CD4-positive, alpha-beta T cell treated with Interleukin-10 for 1 hour (primary cell): ENCODE measurements at regions not wholly inside any gene's neighbourhood (a gene's known extent, or its start where the extent isn't known, plus 50 kb on each side); places are given as distances from the start of the nearest gene placed in this dataset.
"Not testable (repeated sequence)": the region's sequence is repeated elsewhere in the genome, so short reads cannot be mapped to it uniquely, and the experiment has no call there.

Source experiments
- DNase-seq: peaks from one replicate; pipeline ENCODE4 v3.0.0-alpha.2; 2020

DNA sequence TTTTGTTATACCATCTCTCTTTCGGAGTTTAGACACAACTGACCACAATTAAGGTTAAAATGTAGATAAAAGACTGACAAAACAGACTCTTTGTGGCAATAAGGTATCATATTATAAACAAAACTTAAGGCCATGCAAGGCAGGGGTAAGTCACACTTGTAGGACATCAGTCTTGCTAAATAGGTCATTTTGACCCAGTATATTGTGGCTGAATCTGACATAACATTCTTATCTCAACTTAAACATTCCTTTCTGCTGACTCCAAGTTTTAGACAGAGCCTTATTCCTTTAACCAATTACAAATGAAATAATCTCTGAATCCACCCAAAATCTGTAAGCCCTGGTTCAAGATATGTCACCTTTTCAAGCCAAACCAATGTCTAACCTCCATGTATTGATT is 733.4 kb upstream of the B3GALT2 start:
- no peak for DNase-seq

DNA sequence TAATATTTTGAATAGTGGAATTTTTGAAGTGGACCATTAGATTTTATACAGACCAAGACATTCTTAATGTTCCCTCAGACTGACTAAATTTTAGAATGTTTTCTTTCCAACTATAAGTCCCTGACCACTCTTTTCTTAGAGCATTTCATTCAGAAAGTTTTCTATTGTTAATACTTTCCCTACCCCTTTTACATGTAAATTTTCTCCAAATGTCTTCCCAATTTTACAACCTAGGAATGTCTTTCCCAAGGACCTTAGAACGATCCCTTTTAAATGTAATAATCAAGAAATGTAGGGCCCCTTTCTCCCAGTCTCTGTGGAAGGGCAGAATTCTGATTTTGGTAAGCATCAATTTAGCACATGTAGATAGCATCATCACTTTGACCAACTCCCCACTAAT is 730.0 kb upstream of the B3GALT2 start:
- no peak for DNase-seq

DNA sequence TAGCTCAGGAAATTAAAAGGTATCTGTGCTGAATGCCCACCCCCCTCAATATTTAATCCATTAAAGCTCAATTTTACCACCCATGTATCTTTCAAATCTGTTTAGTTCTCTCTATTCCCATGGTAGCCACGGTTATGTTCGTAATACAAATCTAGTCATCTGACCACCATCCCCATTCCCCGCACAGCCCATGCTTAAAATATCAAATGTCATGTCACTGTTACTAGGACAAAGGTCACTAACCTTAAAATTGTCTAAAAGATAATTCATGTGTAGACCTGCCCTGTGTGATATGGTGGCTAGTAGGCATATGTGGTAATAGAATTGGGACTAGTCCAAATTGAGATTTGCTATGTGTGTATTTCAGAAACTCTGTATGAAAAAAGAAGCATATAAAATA is 728.5 kb upstream of the B3GALT2 start:
- no peak for DNase-seq

DNA sequence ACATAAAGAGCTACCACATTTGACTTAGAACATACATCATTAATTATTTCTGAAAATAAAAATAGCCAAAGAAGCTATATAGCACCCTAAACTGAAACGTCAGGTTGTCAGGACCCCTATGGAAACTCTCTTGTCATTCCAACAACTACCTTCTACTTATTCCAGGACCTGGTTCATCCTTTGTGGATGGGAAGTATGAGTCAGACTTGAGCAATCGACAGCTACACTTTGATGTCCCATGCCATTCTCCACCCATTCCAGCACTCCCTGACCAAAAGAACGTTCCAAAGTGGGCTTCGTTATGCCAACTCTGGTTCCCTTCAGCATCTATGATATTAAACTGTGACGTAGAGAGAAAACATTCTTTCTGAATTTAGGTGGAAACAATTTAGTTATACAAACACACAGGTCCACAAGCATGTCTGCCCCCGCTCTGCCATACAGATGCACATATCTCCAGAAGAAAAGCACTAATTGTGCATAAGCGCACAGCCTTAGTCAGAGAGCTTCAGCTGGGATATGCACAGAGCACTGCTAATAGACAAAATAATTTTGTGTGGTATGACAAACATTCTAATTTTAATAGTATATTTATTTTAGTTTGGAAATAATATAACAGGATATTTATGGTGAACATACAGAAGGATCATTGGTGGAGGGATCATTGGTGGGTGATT is 723.1 kb upstream of the B3GALT2 start:
- no peak for DNase-seq

DNA sequence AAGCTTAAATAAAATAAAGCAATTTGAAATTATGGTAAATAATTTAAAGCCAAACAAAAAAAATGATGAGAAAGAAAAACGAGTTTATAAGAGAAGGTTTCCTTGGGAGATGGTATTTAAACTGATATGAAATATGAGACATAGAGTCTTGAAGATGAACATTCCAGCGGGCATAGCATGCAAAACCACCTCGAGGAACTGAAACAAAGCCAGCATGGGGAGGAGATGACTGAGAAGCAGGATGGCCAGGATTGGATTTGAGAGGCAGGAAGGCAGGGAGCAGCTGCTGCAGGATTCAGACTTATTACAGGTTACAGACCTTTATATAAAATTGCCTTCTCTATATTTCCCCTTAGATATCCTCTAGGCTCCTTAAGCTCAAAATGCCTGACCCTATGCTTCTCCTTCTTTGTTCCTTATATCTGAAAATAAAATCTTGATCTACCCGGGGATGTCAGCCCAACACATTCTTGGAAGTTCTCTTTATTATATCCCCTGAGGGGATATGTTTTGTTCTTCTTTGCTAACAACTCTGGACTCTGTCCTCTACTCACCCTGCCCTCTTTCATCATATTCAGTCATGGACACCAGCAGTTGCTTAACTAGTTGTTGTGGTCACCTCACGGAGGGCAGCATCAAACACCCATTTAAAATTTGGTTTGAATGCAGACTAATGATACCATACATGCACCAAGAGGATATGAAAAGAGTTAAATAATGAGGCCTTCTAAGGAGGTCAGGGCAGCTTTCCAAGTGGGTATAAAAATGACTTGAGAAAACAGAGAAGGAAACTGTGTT is 719.1 kb upstream of the B3GALT2 start:
- DNase-seq = no peak

DNA sequence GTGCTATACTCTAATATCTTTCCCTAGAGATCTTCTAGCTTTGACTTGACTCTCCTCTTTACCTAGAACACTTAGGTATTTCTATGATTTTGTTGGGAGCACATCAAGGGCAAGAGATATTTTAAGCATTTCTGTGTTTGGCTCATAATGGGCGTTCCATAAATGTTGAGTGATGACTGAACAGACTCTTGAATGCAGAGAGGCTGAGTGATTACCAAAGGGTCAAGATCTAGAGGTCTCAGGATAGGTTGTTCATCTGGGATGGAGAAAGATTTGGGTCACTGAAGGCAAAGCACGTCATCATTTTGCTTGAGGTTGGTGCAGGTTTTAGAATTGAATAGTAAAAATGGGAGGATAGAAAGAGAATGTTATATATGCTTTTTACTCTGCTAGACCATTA is 705.4 kb upstream of the B3GALT2 start:
- DNase-seq = no peak

DNA sequence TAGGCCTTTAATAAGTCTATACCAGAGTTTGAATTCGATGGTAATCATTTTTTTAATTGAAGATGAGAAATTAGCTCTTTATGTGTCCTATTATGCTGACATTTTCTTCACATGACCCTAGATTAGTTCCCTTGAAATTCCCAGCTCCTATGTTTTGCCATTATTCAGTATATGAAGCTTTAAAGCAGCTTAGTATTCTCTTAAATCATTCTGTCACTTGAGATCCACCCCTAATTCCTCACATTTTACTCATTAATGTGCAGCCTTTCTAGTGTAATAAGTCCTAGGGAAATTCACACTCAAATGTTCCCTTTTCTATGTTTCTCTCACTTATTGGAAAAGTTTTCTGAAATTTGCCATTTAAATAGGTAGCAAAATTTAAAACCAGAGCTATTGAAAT is 704.5 kb upstream of the B3GALT2 start:
- DNase-seq = no peak

DNA sequence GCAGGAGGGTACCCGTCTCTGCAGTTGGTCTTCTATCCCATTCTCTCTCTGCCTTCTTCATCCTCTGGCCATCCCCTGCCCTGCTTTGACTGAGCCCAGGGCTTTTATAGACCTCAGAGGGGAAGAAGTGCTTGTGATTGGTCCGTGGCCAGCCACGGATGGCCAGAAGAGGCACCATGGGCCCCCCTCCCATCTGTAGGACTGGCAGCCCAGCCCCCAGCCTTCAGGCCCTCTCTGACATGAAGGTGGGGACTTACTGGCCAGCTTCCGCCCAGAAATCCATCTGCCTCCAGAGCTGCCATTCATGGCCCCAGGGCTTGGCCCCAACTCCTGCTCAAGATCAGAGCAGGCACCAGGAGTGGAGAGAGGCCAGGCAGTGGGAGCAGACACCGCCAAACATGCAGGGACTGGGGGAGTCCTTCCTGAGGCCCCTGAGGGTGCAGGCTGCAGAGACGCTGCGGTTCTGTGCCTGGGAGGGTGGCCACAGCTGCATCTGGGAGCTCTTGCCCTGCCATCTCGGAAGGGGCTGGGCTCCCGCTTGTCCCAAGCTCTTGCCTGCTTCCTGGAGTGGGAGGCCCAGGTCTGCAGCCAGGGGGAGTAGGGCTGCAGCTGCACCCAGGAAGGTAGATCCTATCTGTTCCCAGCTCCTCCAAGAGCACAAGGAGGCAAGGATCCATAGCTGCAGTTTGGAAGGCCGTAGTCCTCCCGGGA is 698.6 kb upstream of the B3GALT2 start:
- no peak for DNase-seq

DNA sequence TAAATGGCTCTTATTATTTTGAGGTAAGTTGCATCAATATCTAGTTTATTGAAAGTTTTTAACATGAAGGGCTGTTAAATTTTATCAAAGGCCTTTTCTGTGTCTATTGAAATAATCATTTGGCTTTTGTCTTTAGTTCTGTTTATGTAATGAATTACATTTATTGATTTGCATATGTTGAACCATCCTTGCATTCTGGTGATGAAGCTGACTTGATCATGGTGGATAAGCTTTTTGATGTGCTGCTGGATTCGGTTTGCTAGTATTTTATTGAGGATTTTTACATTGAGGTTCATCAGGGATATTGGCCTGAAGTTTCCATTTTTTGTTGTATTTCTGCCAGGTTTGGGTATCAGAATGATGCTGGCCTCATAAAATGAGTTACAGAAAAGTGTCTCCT is 691.5 kb upstream of the B3GALT2 start:
- not testable (repeated sequence) for DNase-seq

DNA sequence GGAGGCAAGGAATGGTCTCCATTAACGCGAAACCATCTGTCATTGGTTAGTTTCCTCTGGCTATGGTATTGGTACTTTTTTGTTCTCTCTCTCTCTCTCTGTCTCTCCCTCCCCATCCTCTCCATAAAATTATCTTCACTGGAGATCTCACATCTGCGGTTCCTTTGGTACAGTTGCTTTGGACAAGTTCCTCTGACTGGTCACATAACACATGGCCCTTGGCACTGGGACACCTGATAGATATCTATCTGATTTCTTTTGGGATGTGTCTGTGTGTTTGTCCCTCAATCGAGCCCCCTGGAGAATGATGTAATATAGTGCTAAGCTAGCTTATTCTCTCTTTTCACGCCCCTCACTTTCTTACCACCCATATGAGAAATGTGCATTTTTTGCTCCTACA is 682.0 kb upstream of the B3GALT2 start:
- DNase-seq = no peak

DNA sequence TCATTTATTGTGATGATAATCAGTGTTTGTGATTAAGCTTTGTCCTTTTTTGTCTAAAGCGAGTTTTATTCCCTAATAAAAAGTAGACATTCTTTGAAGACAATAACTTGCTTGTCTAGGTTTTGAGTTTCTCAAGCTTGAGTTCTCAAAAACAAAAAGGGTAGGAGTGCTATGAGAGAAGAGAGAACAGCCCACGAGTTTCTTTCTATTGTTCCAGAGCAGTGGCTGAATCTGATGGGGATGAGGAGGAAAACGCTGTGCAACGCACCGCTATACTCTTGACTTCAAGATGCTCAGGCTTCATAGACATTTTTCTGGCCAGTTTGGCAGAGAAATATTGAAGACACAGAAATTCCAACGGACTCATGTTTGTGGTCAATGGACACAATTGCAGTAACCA is 669.8 kb upstream of the B3GALT2 start:
- no peak for DNase-seq

DNA sequence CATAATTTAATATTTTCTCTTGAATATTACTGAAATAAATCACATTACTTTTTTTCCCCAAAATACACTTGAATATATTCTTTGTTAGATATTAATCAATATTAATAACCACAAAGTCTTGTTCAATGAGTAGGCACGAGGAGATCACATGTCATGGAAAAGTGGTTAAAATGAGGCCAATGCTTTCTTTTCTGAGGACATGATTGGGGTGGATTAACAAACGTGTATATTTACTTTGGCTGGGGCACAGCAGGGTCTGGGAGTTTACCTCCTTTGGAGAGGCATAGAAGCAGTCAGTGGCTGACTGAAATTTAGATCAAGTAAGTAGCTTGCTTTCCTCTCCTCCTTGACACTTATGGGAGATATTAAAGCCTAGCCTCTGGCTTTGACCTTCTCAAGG is 664.3 kb upstream of the B3GALT2 start:
- no peak for DNase-seq

DNA sequence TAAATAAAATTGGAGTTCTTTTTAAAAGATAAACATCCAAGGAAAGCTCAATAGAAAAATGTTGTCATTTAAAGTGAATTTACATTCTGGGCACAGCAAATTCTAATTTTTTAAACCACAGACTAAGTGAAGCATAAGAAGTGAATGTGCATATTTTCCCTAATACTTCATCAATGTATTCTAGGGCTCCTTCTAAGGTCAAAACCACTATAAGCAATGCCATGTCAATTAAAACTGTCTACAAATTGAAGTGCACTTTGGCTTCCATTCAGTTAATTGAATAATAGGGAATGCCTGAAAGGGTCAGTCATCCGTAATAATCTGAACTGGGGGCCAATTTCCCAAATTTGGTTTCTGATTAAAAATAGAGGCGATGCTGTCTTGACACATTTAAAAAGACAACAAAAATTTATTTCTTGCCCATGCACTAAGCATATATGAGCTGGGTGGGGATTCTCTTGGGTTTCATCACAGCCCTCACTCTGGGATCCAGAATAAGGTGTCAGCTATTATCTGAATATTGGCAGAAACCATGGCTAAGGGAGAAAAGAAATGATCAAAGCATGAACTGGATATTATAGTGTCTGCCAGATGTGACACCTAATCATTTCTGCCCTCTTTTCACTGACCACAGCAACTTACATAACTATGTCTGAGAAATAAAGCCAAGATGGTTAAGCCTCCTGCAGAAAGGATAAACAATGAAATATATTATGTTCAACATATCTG is 660.6 kb upstream of the B3GALT2 start:
- DNase-seq = no peak

DNA sequence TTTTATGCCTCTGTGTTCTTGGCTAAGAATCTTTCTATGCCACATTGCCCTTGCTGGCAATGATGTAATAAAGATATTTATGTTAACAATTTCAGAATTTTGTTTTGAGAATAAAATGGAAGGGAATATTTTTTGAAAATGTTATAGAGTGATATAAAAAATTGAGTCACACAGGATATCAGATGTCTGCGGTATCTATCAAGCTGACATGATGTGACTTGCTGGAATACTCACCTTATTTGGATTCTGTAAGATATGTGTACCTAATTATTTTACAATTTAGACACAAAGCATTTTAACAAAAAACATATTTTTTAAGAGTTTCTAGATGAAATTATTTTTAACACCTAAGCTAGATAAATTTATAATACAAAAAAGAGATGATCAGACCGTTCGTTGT is 660.0 kb upstream of the B3GALT2 start:
- no peak for DNase-seq

DNA sequence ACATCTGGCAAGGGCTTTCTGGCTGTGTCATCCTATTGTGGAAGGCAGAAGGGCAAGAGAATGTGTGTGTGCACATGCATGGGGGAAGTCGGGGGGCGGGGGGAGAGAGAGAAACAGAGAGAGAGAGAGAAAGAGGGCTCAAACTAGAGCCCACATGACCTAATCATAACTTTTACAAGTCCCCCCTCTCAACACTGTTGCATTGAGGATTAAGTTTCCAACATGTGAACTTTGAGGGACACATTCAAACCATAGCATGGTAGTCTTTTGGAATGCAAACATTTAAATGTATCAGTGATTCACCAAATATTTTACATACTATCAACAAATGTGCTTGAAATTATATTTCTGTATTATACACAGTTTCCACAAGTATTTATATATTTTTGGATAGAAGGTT is 655.4 kb upstream of the B3GALT2 start:
- DNase-seq = no peak

DNA sequence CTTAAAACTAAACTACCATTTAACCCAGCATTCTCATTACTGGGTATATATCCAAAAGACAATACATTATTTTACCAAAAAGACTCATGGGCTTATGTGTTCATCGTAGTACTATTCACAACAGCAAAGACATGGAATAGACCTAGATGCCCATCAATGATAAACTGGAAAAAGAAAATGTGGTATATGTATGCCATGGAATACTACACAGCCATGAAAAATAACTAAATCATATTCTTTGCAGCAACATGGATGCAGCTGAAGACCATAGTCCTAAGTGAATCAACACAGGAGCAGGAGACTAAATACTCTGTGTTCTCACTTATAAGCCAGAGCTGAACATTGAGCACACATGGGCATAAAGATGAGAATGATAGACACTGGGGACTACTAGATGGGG is 645.1 kb upstream of the B3GALT2 start:
- DNase-seq = no peak

DNA sequence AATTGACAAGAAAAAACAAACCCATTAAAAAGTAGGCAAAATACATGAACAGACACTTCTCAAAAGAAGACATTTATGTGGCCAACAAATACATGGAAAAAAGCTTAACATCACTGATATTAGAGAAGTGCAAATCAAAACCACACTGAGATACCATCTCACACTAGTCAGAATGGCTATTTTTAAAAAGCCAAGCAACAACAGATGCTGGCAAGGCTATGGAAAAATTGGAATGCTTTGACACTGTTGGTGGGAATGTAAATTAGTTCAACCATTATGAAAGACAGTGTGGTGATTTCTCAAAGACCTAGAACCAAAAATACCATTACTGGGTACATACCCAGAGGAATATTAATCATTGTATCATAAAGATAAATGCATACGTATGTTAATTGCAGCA is 641.1 kb upstream of the B3GALT2 start:
- no peak for DNase-seq

DNA sequence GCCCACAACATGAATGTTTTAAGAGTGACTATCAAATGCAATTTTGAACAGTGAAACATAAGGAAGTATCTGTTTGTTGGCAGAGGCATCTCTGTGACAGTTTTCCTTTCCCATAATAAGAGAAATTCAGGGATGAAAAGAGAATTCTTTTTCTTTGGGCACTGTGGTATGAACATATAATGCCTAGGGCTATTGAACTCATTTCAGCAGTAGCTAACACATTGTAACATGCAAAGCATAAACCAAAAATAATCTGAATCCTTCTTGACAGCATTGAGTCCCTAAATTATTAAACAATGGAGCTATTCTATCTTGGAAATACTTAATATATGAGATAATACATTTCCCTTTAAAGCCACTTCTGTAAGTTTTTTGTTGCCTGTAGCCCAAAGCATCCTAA is 633.0 kb upstream of the B3GALT2 start:
- no peak for DNase-seq

DNA sequence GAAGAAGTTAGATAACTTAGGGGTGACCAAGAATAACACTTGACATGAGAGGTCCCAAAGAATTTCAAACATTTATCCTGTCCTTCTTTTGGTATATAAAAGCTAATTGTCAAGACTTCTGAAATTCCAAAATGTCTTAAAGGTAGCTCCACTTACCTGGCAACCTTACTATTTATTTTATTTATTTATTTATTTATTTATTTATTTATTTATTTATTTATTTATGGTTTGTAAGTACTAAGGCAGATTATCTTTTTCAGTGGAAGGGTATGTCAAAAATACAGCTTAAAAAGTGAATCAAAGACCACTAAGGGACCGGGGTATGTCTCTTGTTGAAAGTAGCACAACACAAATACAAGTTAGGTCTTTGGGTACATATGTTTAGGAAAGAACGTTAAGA is 620.8 kb upstream of the B3GALT2 start:
- no peak for DNase-seq

DNA sequence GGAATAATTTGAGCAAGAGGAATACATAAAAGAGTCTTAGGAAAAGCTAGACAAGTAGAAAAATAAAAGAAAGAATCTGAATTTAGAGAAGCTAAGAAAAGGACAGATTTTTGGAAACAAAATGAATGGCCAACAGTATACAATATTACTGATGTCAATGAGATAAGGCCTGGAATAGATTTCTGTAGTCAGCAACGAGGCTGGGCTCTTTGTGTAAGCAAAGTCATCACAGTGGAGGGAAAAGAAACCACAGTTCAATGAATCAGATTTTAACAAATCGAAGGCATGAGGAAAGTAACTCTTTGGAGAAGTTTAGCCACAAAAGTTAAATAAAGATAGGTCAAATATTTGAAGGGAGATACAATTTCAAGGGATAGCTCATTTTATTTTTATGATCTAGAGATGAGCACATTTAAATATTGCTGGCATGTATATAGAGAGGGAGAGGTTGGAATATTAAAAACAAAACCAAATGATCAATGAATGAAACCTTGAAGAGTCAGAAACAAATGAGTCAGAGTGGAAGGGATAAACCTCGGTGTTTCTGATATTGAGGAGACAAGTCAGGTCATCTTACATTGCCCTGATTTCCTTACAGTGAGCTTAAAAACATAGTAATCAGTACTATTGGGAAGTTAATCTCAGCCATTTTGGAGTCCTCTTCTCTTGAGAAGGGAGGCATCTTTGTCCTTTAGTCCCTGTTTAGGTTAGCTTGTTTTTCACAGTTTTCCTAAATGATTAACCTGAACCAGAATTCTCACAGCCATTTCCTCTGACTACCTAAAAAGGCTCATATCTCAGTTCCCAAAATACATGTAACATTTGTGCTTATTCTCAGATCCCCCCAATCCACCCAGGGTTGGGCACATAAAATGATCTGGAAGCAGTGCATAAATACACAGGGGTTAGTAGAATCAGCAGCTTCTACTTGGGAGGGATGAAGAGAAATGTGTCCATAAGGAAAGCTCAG is 620.0 kb upstream of the B3GALT2 start:
- no peak for DNase-seq

DNA sequence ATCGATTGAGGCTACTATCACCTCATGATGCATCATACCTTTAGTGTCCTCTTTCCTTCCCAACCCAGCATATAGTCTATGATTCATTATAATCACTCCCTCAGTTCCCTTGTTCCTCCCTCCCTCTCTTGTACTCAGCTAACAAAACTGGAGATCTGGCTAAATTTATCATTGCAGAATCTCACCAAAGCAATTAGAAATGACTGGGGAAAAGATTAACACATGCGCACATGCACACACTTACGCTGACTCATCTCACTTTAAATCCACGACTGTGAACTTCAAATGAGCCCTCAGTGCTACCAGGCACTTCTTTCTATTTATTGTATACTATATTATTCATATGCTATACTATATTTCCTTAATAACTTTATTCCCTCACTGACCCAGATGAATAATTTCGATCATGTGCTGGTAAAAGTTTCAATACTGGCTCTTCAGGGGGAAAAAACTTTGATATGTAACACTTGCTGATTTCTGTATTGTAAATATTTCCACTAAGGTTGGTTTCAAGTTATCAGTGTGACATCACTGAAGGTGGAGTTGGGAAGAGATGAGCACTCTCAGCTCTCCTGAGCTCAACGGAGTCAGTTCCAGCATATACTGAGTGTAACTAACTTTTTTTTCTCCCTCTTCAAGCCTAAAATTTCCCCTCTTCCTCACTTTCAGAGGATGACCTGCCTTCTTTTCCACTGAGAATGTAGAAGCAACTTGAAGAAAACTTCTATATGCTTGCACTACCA is 613.7 kb upstream of the B3GALT2 start:
- DNase-seq = no peak

DNA sequence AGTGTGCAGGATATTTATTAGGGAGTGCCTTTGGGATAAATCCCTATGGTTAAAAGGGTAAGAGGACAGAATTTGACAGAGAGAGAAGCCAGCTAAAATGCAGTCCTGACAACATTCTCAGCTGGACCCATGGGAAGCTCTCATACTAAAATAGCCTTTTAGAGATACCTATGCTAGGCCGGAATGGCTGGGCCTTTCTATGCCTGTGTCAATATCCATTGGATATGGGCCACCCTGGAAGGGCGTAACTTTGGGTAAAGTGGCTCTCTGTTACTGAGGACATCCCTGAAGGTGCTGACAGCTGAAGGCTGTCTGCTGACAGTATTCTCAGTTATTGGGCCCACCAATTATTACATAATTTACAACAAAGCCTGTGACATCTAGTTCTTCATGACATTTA is 613.0 kb upstream of the B3GALT2 start:
- DNase-seq = no peak
